PC-3 (cell line): ENCODE measurements at regions not wholly inside any gene's neighbourhood (a gene's known extent, or its start where the extent isn't known, plus 50 kb on each side); places are given as distances from the start of the nearest gene placed in this dataset.

Experiments
- ATAC-seq: fragments of 200-7000 bp; cut with Tn5 transposase; 2 replicates; pipeline ENCODE4 v1.9.1; 2020; ENCODE audit warnings: mild to moderate bottlenecking, moderate library complexity
- BruUV-seq: library from RNA; stranded (reverse); fragments of 400-500 nt; replicated peaks from 2 replicates; lab custom pipeline; 2021; lab: Mats Ljungman, UMichigan
- CTCF ChIA-PET: fragments of 300-600 bp; sonication (Branson Sonifier 250); formaldehyde crosslinking; loops from one replicate; lab custom pipeline; 2022; ENCODE audit warnings: antibody characterized with exemption; lab: Charles Lee
- POLR2A ChIA-PET: fragments of 300-600 bp; sonication (Branson Sonifier 250); formaldehyde crosslinking; loops from one replicate; lab custom pipeline; 2022; ENCODE audit warnings: antibody characterized with exemption; ENCODE audit not compliant: unreplicated experiment; lab: Charles Lee
- DNase-seq: peaks from one replicate; pipeline ENCODE4 v3.0.0-alpha.2; 2015
- H2AFZ ChIP-seq: fragments of 300-600 bp; sonication (generic); 2 replicates; pipeline ENCODE4 v1.6.0; 2016; ENCODE audit warnings: antibody characterized with exemption, low read length
- H3F3A ChIP-seq: fragments of 300-600 bp; sonication (generic); one replicate; pipeline ENCODE4 v1.6.0; 2017; ENCODE audit warnings: antibody characterized with exemption, low read length, control low read depth, mild to moderate bottlenecking; ENCODE audit not compliant: unreplicated experiment
- H3K27ac ChIP-seq: fragments of 300-600 bp; sonication (generic); 2 replicates; pipeline ENCODE4 v1.5.1; 2016; ENCODE audit warnings: mild to moderate bottlenecking, low read length
- H3K27me3 ChIP-seq: fragments of 300-600 bp; sonication (generic); 2 replicates; pipeline ENCODE4 v1.6.1; 2016; ENCODE audit warnings: low read length, mixed read lengths
- H3K36me3 ChIP-seq: fragments of 300-600 bp; sonication (generic); 2 replicates; pipeline ENCODE4 v1.6.1; 2016; ENCODE audit warnings: low read depth, mixed run types, low read length, mixed read lengths
- H3K4me1 ChIP-seq: fragments of 300-600 bp; sonication (generic); 2 replicates; pipeline ENCODE4 v1.5.1; 2016; ENCODE audit warnings: low read length; ENCODE audit not compliant: insufficient read depth
- H3K4me2 ChIP-seq: fragments of 300-600 bp; sonication (generic); 2 replicates; pipeline ENCODE4 v1.6.0; 2016; ENCODE audit warnings: low read length
- H3K4me3 ChIP-seq: fragments of 300-600 bp; sonication (generic); 2 replicates; pipeline ENCODE4 v1.5.1; 2016; ENCODE audit warnings: mild to moderate bottlenecking, low read length, mixed read lengths
- H3K79me2 ChIP-seq: fragments of 300-600 bp; sonication (generic); 2 replicates; pipeline ENCODE4 v1.6.1; 2017; ENCODE audit warnings: low read length, mixed read lengths
- H3K9ac ChIP-seq: fragments of 300-600 bp; sonication (generic); 2 replicates; pipeline ENCODE4 v1.6.0; 2016; ENCODE audit warnings: mild to moderate bottlenecking, low read length
- H3K9me2 ChIP-seq: fragments of 300-600 bp; sonication (generic); replicated peaks from 2 replicates; pipeline ENCODE4 v1.6.1; 2016; ENCODE audit warnings: mixed run types, low read length, mixed read lengths
- H3K9me3 ChIP-seq: fragments of 300-600 bp; sonication (generic); 2 replicates; pipeline ENCODE4 v1.6.1; 2016; ENCODE audit warnings: low read length, mixed read lengths
- H4K20me1 ChIP-seq: fragments of 300-600 bp; sonication (generic); 2 replicates; pipeline ENCODE4 v1.6.1; 2016; ENCODE audit warnings: low read length, mixed read lengths
- EZH2 ChIP-seq: fragments of 300-600 bp; sonication (generic); IDR thresholded peaks from one replicate; pipeline ENCODE4 v1.6.1; 2017; ENCODE audit warnings: antibody characterized with exemption, mild to moderate bottlenecking, low read length; ENCODE audit not compliant: unreplicated experiment
- EZH2phosphoT487 ChIP-seq: fragments of 300-600 bp; sonication (generic); IDR thresholded peaks from 2 replicates; pipeline ENCODE4 v1.6.1; 2018; ENCODE audit warnings: mild to moderate bottlenecking, antibody characterized with exemption, low read length, borderline replicate concordance
- intact Hi-C: fragments of 100-400 bp; cut with micrococcal nuclease; formaldehyde crosslinking; loops from 2 replicates; pipeline ENCODE4 v1.9.0; 2023
- TF ChIP-seq, protein P1 (sequence below): fragments of 300-600 bp; sonication (generic); conservative IDR thresholded peaks from 2 replicates; pipeline ENCODE4 v1.5.1; 2017; ENCODE audit warnings: antibody characterized with exemption, low read depth, mild to moderate bottlenecking, low read length

DNA sequence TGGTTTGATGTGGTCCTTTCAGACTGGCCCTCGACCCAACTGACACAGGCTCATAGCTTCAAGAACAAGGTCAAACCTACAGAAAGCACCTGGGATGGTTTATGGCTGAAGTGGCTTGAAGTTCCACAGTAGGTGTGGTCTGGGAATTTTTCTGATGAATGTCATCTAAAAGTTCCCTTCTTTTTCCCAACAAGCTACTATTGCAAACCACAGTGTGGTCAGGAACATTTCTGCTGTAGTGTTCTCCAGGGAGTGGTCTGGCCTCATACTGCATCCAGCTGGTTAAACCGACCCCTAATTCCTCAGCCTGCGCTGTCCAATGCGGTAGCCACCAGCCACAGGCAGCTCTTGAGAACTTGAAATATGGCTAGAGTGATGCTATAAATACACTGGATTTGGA, 92.7 kb downstream of the FAM124B start:
- Histone ChIP-seq H3K9ac (no peak overlapping the region), H3F3A (no peaks in the 10 kb centered on the region), H3K4me3 (no peak overlapping the region), H3K4me2 (no peak overlapping the region), H2AFZ (no peak overlapping the region), H3K27me3 (no peaks in the 10 kb centered on the region), H3K4me1 (peaks cover 9% of the 10 kb centered on the region; the same call in 1 of the 2 replicates), H4K20me1 (no peaks in the 10 kb centered on the region), H3K79me2 (no peaks in the 10 kb centered on the region), H3K27ac (no peak overlapping the region), H3K9me3 (no peaks in the 10 kb centered on the region), H3K36me3 (no peaks in the 10 kb centered on the region), H3K9me2 (no peaks in the 10 kb centered on the region)
- DNase-seq (no peak), ATAC-seq (no peak)
- ChIA-PET CTCF (interaction anchor here (0.6 kb wide), 1 partner anchor 30 kb away, joined by 6 read pairs; no protein-coding TSS in a partner anchor), POLR2A (no interaction called here)
- no TSS peak for BruUV-seq
- intact Hi-C loops: no loop called here
- TF ChIP-seq, protein P1, sequence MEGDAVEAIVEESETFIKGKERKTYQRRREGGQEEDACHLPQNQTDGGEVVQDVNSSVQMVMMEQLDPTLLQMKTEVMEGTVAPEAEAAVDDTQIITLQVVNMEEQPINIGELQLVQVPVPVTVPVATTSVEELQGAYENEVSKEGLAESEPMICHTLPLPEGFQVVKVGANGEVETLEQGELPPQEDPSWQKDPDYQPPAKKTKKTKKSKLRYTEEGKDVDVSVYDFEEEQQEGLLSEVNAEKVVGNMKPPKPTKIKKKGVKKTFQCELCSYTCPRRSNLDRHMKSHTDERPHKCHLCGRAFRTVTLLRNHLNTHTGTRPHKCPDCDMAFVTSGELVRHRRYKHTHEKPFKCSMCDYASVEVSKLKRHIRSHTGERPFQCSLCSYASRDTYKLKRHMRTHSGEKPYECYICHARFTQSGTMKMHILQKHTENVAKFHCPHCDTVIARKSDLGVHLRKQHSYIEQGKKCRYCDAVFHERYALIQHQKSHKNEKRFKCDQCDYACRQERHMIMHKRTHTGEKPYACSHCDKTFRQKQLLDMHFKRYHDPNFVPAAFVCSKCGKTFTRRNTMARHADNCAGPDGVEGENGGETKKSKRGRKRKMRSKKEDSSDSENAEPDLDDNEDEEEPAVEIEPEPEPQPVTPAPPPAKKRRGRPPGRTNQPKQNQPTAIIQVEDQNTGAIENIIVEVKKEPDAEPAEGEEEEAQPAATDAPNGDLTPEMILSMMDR: no peak
- TF ChIP-seq EZH2phosphoT487 (no peak), EZH2 (no peak)

DNA sequence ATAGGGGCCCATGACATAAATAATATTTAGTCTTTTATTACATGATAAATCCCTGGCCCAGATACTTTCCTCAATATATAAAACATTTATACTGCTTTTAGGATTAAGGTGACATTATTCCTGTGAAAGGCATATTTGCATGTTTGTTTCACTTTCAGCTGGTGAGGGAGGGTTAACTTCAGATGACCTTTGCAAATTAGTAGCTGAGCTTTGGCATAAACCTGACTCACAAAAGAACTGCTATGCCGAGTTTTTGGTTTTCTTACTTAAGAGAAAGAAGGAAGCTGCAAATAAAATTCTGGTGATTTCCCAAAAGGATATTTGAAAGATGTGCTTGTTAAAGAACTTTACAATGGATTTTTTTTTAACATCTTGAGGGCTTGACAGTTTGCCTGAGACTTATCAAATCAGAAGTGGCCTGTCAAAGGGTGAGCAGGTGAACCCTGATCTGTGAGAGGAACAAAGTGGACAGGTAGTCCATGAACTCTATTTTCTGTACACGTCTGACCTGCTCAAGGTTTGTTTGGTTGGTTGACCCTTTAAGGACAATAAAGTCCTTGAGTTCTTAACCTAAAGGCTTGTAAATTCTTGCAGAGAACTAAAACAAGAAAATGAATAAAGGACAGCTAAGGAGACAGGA, 93.5 kb downstream of the FAM124B start:
- no peaks in the 10 kb centered on the region for H3K79me2 ChIP-seq
- no peaks in the 10 kb centered on the region for H3K9me2 ChIP-seq
- TF ChIP-seq, protein P1: no peak
- TF ChIP-seq EZH2 (no peak), EZH2phosphoT487 (no peak)
- H3K9me3 ChIP-seq: no peaks in the 10 kb centered on the region
- H4K20me1 ChIP-seq: no peaks in the 10 kb centered on the region
- H3K4me2 ChIP-seq: no peak overlapping the region
- H3K9ac ChIP-seq: no peak overlapping the region
- no peaks in the 10 kb centered on the region for H3K36me3 ChIP-seq
- ATAC-seq (no peak), DNase-seq (no peak)
- no peak overlapping the region for H3K4me3 ChIP-seq
- intact Hi-C loops: no loop called here
- H3K27me3 ChIP-seq: no peaks in the 10 kb centered on the region
- H3K27ac ChIP-seq: no peak overlapping the region
- H3K4me1 ChIP-seq: peaks cover 9% of the 10 kb centered on the region; the same call in 1 of the 2 replicates
- no TSS peak for BruUV-seq
- ChIA-PET CTCF (no interaction called here), POLR2A (no interaction called here)
- H3F3A ChIP-seq: no peaks in the 10 kb centered on the region
- H2AFZ ChIP-seq: no peak overlapping the region

- no TSS peak for BruUV-seq
- H3K9me2 ChIP-seq: no peaks in the 10 kb centered on the region
- DNase-seq (no peak), ATAC-seq (no peak)
- no peak overlapping the region for H3K4me3 ChIP-seq
- no peaks in the 10 kb centered on the region for H3K27me3 ChIP-seq
- H3K4me2 ChIP-seq: no peak overlapping the region
- no peaks in the 10 kb centered on the region for H3K9me3 ChIP-seq
- H3K4me1 ChIP-seq: no peaks in the 10 kb centered on the region
- CTCF ChIA-PET: no interaction called here
- no peak overlapping the region for H2AFZ ChIP-seq
- no peak overlapping the region for H3K27ac ChIP-seq
- POLR2A ChIA-PET: no interaction called here
- no peaks in the 10 kb centered on the region for H3K79me2 ChIP-seq
- TF ChIP-seq, protein P1: no peak
- TF ChIP-seq EZH2phosphoT487 (no peak), EZH2 (no peak)
- intact Hi-C loops: no loop called here
- H3K9ac ChIP-seq: no peak overlapping the region
- H3K36me3 ChIP-seq: no peaks in the 10 kb centered on the region
- H4K20me1 ChIP-seq: no peaks in the 10 kb centered on the region
- H3F3A ChIP-seq: no peaks in the 10 kb centered on the region
Measured at GRCh38 chr2:224302952-224303351, 99.0 kb downstream of the FAM124B start.
